ENCODE measurements at regions not wholly inside any gene's neighbourhood (a gene's known extent, or its start where the extent isn't known, plus 50 kb on each side); places are given as distances from the start of the nearest gene placed in this dataset.

GRCh38 chr7:22642454-22642853 lies 84.5 kb upstream of the IL6 start:
- Histone ChIP-seq H3K9ac (no peak overlapping the region), H3K27ac (no peak overlapping the region), H2AFZ (no peak overlapping the region), H3K9me3 (ENCODE audit: control insufficient read depth, low read length) (peaks cover 4% of the 10 kb centered on the region), H3K4me2 (ENCODE audit: low read length) (no peak overlapping the region), H3K36me3 (ENCODE audit: control insufficient read depth, insufficient read depth, low read length) (no peaks in the 10 kb centered on the region), H3K4me3 (ENCODE audit: low read depth, low read length) (no peak overlapping the region), H3K27me3 (ENCODE audit: control insufficient read depth, insufficient read depth, low read length) (no peaks in the 10 kb centered on the region), H3K79me2 (no peaks in the 10 kb centered on the region), H3K4me1 (no peaks in the 10 kb centered on the region)
- TF ChIP-seq CTCF (IDR thresholded peaks at IDR 0.05): no peak

GRCh38 chr7:22640269-22640668 lies 86.7 kb upstream of the IL6 start:
- Histone ChIP-seq H3K27ac (no peak overlapping the region), H3K36me3 (ENCODE audit: control insufficient read depth, insufficient read depth, low read length) (no peaks in the 10 kb centered on the region), H3K27me3 (ENCODE audit: control insufficient read depth, insufficient read depth, low read length) (no peaks in the 10 kb centered on the region), H3K79me2 (no peaks in the 10 kb centered on the region), H3K4me3 (ENCODE audit: low read depth, low read length) (no peak overlapping the region), H3K4me2 (ENCODE audit: low read length) (no peak overlapping the region), H3K9me3 (ENCODE audit: control insufficient read depth, low read length) (peaks cover 4% of the 10 kb centered on the region), H3K4me1 (no peaks in the 10 kb centered on the region), H2AFZ (no peak overlapping the region), H3K9ac (no peak overlapping the region)
- no peak for TF ChIP-seq CTCF (IDR thresholded peaks at IDR 0.05)

GRCh38 chr7:22639396-22639795 lies 87.6 kb upstream of the IL6 start:
- TF ChIP-seq CTCF (IDR thresholded peaks at IDR 0.05): no peak
- no peak overlapping the region for H3K4me3 ChIP-seq (ENCODE audit: low read depth, low read length)
- no peak overlapping the region for H2AFZ ChIP-seq
- no peak overlapping the region for H3K9ac ChIP-seq
- no peaks in the 10 kb centered on the region for H3K79me2 ChIP-seq
- H3K4me1 ChIP-seq: no peaks in the 10 kb centered on the region
- no peaks in the 10 kb centered on the region for H3K27me3 ChIP-seq (ENCODE audit: control insufficient read depth, insufficient read depth, low read length)
- no peak overlapping the region for H3K4me2 ChIP-seq (ENCODE audit: low read length)
- no peaks in the 10 kb centered on the region for H3K36me3 ChIP-seq (ENCODE audit: control insufficient read depth, insufficient read depth, low read length)
- peaks cover 4% of the 10 kb centered on the region for H3K9me3 ChIP-seq (ENCODE audit: control insufficient read depth, low read length)
- no peak overlapping the region for H3K27ac ChIP-seq

- Histone ChIP-seq H3K9ac (no peak overlapping the region), H3K27me3 (ENCODE audit: control insufficient read depth, insufficient read depth, low read length) (no peaks in the 10 kb centered on the region), H3K79me2 (no peaks in the 10 kb centered on the region), H3K4me3 (ENCODE audit: low read depth, low read length) (no peak overlapping the region), H3K9me3 (ENCODE audit: control insufficient read depth, low read length) (no peaks in the 10 kb centered on the region), H2AFZ (no peak overlapping the region), H3K27ac (no peak overlapping the region), H3K36me3 (ENCODE audit: control insufficient read depth, insufficient read depth, low read length) (no peaks in the 10 kb centered on the region), H3K4me2 (ENCODE audit: low read length) (no peak overlapping the region), H3K4me1 (no peaks in the 10 kb centered on the region)
- TF ChIP-seq CTCF (IDR thresholded peaks at IDR 0.05): no peak
Observed at GRCh38 chr7:22635349-22635748, 91.7 kb upstream of the IL6 start.

- no peak for TF ChIP-seq CTCF (IDR thresholded peaks at IDR 0.05)
- H3K36me3 ChIP-seq (ENCODE audit: control insufficient read depth, insufficient read depth, low read length): no peaks in the 10 kb centered on the region
- H3K79me2 ChIP-seq: no peaks in the 10 kb centered on the region
- no peaks in the 10 kb centered on the region for H3K9me3 ChIP-seq (ENCODE audit: control insufficient read depth, low read length)
- no peak overlapping the region for H3K9ac ChIP-seq
- H3K27me3 ChIP-seq (ENCODE audit: control insufficient read depth, insufficient read depth, low read length): no peaks in the 10 kb centered on the region
- H3K4me3 ChIP-seq (ENCODE audit: low read depth, low read length): no peak overlapping the region
- H3K27ac ChIP-seq: no peak overlapping the region
- H2AFZ ChIP-seq: no peak overlapping the region
- no peak overlapping the region for H3K4me2 ChIP-seq (ENCODE audit: low read length)
- H3K4me1 ChIP-seq: no peaks in the 10 kb centered on the region
Observed at GRCh38 chr7:22633954-22634474, 93.0 kb upstream of the IL6 start.
